ENCODE measurements at regions not wholly inside any gene's neighbourhood (a gene's known extent, or its start where the extent isn't known, plus 50 kb on each side); places are given as distances from the start of the nearest gene placed in this dataset.

DNA sequence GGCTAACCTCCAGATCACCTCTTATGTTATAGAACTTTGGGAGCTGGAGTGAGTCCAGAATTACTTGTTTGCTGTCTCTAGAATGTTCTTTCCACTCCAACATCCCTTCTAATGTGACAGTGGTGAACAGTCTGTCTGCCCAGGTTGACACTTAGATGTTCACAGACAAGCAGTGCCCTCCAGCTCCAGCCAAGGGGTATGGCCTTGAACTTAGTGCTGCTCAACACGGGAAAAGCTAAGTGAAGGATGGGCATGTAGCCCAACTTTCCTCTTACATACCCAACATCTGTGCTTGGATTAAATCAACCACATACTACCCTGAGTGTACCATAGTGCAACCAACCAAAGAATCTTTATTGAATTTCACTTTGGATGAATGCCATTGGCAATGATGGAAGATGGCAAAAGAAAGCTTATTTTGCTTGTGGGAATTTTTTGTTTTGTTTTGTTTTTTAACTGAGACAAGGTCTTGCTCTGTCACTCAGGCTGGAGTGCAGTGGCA lies 201.2 kb downstream of the NXNL2 start (continued):
- TF ChIP-seq, protein P1, sequence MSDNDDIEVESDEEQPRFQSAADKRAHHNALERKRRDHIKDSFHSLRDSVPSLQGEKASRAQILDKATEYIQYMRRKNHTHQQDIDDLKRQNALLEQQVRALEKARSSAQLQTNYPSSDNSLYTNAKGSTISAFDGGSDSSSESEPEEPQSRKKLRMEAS (IDR thresholded peaks at IDR 0.05; ENCODE audit: low read depth, low read length) = no peak
- TF ChIP-seq, protein P2, sequence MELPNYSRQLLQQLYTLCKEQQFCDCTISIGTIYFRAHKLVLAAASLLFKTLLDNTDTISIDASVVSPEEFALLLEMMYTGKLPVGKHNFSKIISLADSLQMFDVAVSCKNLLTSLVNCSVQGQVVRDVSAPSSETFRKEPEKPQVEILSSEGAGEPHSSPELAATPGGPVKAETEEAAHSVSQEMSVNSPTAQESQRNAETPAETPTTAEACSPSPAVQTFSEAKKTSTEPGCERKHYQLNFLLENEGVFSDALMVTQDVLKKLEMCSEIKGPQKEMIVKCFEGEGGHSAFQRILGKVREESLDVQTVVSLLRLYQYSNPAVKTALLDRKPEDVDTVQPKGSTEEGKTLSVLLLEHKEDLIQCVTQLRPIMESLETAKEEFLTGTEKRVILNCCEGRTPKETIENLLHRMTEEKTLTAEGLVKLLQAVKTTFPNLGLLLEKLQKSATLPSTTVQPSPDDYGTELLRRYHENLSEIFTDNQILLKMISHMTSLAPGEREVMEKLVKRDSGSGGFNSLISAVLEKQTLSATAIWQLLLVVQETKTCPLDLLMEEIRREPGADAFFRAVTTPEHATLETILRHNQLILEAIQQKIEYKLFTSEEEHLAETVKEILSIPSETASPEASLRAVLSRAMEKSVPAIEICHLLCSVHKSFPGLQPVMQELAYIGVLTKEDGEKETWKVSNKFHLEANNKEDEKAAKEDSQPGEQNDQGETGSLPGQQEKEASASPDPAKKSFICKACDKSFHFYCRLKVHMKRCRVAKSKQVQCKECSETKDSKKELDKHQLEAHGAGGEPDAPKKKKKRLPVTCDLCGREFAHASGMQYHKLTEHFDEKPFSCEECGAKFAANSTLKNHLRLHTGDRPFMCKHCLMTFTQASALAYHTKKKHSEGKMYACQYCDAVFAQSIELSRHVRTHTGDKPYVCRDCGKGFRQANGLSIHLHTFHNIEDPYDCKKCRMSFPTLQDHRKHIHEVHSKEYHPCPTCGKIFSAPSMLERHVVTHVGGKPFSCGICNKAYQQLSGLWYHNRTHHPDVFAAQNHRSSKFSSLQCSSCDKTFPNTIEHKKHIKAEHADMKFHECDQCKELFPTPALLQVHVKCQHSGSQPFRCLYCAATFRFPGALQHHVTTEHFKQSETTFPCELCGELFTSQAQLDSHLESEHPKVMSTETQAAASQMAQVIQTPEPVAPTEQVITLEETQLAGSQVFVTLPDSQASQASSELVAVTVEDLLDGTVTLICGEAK (IDR thresholded peaks at IDR 0.05; ENCODE audit: borderline replicate concordance) = no peak
- TF ChIP-seq STAT1 (conservative IDR thresholded peaks at IDR 0.05) = no peak

DNA sequence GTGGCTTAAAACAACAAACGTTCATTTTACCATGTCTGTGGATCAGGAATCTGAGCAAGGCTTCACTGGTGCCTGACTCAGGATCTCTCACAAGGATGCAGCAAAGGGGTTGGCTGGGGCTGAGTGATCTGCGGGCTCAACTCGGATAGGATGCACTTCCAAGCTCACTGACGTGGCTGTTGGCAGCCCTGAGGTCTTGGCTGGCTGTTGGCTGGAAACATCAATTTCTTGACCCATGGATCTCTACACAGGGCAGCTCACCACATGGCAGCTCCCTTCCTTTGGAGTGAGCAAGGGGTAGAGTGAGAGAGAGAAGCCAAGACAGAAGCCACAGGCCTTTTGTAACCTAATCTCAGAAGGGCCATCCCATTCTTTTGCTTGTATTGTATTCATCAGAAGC lies 202.1 kb downstream of the NXNL2 start:
- POLR2A ChIA-PET = no interaction called here
- Histone ChIP-seq H3K9ac (ENCODE audit: control insufficient read depth, insufficient read depth, low read length) (no peak overlapping the region), H3K4me2 (ENCODE audit: control insufficient read depth, insufficient read depth) (no peak overlapping the region), H3K4me1 (ENCODE audit: control insufficient read depth, insufficient read depth, low read length) (no peaks in the 10 kb centered on the region), H3K4me3 (no peak overlapping the region), H3K27ac (ENCODE audit: control insufficient read depth, insufficient read depth) (no peak overlapping the region), H3K9me3 (replicated peaks; ENCODE audit: control insufficient read depth, insufficient read depth, low read length) (no peaks in the 10 kb centered on the region), H3K79me2 (ENCODE audit: control insufficient read depth, insufficient read depth, low read length) (no peaks in the 10 kb centered on the region), H4K20me1 (ENCODE audit: control insufficient read depth, insufficient read depth) (no peaks in the 10 kb centered on the region), H3K27me3 (replicated peaks in 1 of 2; ENCODE audit: control insufficient read depth in 2 of 2, insufficient read depth in 2 of 2, low read length in 1 of 2) (no peaks in the 10 kb centered on the region; a peak in 1 of 4 replicates), H3K36me3 (ENCODE audit: control insufficient read depth in 2 of 2, insufficient read depth in 2 of 2, low read length in 1 of 2) (no peaks in the 10 kb centered on the region), H2AFZ (ENCODE audit: control insufficient read depth, low read depth, low read length) (no peak overlapping the region)
- ATAC-seq (no peak), DNase-seq (ENCODE audit: low read depth, low spot score) (no peak), FAIRE-seq (no peak)
- WGBS (ENCODE audit: insufficient coverage, insufficient replicate concordance, low lambda C conversion rate, missing lambda C conversion rate) = 23% methylated on average over 4 of the region's 4 CpGs
- intact Hi-C loops (cut with micrococcal nuclease; ENCODE audit: unreplicated experiment) = no loop called here
- in situ Hi-C loops (cut with MboI) = no loop called here
- SMC1A ChIA-PET (ENCODE audit: uncharacterized antibody, unreplicated experiment) = no interaction called here
- RAD21 ChIA-PET (ENCODE audit: unreplicated experiment) = no interaction called here
- BruUV-seq (replicated peaks) = no TSS peak
- CTCF ChIA-PET = no interaction called here
- TF ChIP-seq, protein P3, sequence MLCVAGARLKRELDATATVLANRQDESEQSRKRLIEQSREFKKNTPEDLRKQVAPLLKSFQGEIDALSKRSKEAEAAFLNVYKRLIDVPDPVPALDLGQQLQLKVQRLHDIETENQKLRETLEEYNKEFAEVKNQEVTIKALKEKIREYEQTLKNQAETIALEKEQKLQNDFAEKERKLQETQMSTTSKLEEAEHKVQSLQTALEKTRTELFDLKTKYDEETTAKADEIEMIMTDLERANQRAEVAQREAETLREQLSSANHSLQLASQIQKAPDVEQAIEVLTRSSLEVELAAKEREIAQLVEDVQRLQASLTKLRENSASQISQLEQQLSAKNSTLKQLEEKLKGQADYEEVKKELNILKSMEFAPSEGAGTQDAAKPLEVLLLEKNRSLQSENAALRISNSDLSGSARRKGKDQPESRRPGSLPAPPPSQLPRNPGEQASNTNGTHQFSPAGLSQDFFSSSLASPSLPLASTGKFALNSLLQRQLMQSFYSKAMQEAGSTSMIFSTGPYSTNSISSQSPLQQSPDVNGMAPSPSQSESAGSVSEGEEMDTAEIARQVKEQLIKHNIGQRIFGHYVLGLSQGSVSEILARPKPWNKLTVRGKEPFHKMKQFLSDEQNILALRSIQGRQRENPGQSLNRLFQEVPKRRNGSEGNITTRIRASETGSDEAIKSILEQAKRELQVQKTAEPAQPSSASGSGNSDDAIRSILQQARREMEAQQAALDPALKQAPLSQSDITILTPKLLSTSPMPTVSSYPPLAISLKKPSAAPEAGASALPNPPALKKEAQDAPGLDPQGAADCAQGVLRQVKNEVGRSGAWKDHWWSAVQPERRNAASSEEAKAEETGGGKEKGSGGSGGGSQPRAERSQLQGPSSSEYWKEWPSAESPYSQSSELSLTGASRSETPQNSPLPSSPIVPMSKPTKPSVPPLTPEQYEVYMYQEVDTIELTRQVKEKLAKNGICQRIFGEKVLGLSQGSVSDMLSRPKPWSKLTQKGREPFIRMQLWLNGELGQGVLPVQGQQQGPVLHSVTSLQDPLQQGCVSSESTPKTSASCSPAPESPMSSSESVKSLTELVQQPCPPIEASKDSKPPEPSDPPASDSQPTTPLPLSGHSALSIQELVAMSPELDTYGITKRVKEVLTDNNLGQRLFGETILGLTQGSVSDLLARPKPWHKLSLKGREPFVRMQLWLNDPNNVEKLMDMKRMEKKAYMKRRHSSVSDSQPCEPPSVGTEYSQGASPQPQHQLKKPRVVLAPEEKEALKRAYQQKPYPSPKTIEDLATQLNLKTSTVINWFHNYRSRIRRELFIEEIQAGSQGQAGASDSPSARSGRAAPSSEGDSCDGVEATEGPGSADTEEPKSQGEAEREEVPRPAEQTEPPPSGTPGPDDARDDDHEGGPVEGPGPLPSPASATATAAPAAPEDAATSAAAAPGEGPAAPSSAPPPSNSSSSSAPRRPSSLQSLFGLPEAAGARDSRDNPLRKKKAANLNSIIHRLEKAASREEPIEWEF (IDR thresholded peaks at IDR 0.05; ENCODE audit: insufficient replicate concordance, low read depth, low read length) = no peak
- no peak for TF ChIP-seq PAX5 (IDR thresholded peaks at IDR 0.05; ENCODE audit: borderline replicate concordance, low read depth, low read length)
- TF ChIP-seq HDGF (IDR thresholded peaks at IDR 0.05) = no peak
- TF ChIP-seq RCOR1 (conservative IDR thresholded peaks at IDR 0.05; ENCODE audit: low read depth, low read length) = no peak
- TF ChIP-seq, protein P4, sequence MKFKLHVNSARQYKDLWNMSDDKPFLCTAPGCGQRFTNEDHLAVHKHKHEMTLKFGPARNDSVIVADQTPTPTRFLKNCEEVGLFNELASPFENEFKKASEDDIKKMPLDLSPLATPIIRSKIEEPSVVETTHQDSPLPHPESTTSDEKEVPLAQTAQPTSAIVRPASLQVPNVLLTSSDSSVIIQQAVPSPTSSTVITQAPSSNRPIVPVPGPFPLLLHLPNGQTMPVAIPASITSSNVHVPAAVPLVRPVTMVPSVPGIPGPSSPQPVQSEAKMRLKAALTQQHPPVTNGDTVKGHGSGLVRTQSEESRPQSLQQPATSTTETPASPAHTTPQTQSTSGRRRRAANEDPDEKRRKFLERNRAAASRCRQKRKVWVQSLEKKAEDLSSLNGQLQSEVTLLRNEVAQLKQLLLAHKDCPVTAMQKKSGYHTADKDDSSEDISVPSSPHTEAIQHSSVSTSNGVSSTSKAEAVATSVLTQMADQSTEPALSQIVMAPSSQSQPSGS (IDR thresholded peaks at IDR 0.05; ENCODE audit: low read length) = no peak
- TF ChIP-seq RFX5 (IDR thresholded peaks at IDR 0.05; ENCODE audit: low read depth, low read length) = no peak
- TF ChIP-seq TBL1XR1 (IDR thresholded peaks at IDR 0.05; ENCODE audit: low read depth, low read length) = no peak
